ENCODE measurements at regions not wholly inside any gene's neighbourhood (a gene's known extent, or its start where the extent isn't known, plus 50 kb on each side); places are given as distances from the start of the nearest gene placed in this dataset.

DNA sequence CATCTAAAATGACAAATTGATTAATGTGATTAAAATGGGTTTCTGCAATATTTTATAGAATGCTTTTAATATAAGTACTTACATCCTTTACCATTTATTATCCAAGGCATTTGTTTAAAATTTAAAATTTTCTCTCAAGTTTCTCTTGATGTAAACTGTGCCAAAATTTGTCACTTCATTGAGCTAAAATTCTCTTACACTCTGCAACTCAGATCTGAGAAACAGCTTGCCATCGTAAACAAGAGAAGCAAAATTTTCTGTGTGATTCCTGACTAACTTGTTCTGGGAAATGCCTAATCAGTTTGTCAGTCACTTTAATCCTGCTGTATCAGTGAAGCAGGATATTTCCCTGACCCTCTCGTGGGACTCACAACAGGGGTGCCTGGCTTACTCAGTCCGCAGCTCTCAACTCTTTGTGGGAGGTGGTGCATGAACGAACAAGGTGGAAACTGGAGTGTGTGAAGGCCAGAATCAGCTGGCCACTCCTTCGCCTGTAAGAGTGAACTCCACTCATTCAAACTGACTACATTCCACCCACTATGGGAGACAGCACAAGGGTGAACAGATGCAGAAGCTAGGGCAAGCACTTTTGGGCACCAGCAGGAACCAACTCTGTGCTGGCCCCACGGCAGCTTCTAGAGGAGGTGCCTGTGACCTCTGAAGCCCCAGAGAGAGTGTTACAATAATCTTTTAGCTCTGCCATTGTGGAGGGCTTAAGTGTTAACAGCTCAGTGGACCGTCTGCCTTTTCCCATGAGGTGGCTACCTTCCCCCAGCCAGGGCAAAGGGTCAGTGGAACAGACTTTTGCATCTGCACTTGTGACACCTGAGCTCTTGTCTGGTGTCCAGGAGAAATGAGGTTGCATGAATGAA lies 349.4 kb downstream of the FAT4 start:
- no peak overlapping the region for H3K27ac Mint-ChIP-seq
- no peaks in the 10 kb centered on the region for H3K27me3 Mint-ChIP-seq
- no peaks in the 10 kb centered on the region for H3K36me3 Mint-ChIP-seq (ENCODE audit: low read depth)
- H3K4me1 Mint-ChIP-seq: no peaks in the 10 kb centered on the region
- ChIA-PET POLR2A (no interaction called here), CTCF (interaction anchor here (0.6 kb wide), 1 partner anchor 351 kb away, joined by 3 read pairs; no protein-coding TSS in a partner anchor)
- DNase-seq: no peak
- H3K4me3 Mint-ChIP-seq: no peak overlapping the region
- H3K9me3 Mint-ChIP-seq: no peaks in the 10 kb centered on the region

DNA sequence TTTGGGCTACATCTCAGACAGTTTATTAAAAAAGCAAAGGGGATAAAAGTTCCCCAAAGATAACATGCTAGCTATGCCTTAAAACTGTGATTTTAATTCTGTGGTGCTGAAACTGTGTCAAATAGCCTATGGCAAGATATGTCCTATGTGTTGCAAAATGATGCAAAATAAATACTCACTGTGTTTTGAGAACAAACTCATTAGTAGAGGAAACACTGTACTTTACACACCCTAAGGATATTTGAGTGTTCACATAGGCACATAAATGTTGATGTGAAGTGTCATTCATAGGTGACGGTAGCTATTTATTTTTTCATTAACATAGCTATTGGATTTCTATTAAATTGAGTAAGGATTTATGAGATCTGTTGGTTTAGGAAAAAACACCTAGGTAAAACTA lies 351.9 kb downstream of the FAT4 start:
- POLR2A ChIA-PET: no interaction called here
- H3K27me3 Mint-ChIP-seq: no peaks in the 10 kb centered on the region

DNA sequence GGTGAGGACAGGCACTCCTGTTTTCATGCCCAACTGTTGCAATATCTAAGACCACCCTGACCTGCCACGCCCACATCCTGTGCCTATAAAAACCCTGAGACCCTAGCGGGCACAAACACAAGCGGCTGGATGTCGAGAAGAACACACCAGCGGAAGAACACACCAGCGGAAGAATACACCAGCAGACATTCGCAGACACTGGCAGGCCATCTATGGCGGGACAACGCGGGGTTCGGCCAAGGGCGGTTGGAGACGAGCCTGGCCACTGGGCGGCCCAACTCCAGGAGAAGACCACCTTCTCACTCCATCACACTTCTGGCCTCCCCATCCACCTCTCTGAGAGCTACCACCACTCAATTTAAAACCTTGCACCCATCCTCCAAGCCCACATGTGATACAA lies 361.4 kb downstream of the FAT4 start:
- H3K4me3 Mint-ChIP-seq: no peak overlapping the region
- no peak for DNase-seq
- CTCF ChIA-PET: no interaction called here

More for the DNA sequence above, 351.9 kb downstream of the FAT4 start:
- CTCF ChIA-PET: no interaction called here
- no peaks in the 10 kb centered on the region for H3K36me3 Mint-ChIP-seq (ENCODE audit: low read depth)
- DNase-seq: no peak
- H3K27ac Mint-ChIP-seq: no peak overlapping the region
- no peaks in the 10 kb centered on the region for H3K4me1 Mint-ChIP-seq
- H3K9me3 Mint-ChIP-seq: peaks cover 4% of the 10 kb centered on the region
- no peak overlapping the region for H3K4me3 Mint-ChIP-seq

DNA sequence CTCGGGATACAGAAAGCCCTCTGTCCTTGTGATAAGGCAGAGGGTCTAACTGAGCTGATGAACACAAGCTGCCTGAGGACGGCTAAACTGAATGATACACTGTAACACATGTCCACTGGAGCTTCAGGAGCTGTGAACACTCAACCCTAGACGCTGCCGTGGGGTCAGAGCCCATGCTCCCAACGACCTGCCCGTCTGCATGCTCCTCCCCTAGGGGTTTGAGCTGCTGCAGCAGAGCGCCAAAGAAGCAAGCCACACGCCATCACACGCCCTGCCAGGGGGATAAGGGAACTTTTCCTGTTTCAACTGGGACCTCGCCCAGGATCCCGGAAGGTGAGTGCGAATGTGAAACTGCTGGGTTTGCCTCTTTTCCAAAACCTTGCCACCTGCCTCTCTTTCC lies 361.8 kb downstream of the FAT4 start:
- CTCF ChIA-PET: no interaction called here
- H3K36me3 Mint-ChIP-seq (ENCODE audit: low read depth): no peaks in the 10 kb centered on the region
- no peaks in the 10 kb centered on the region for H3K9me3 Mint-ChIP-seq
- no peak overlapping the region for H3K4me3 Mint-ChIP-seq
- H3K4me1 Mint-ChIP-seq: no peaks in the 10 kb centered on the region
- POLR2A ChIA-PET: no interaction called here
- no peaks in the 10 kb centered on the region for H3K27me3 Mint-ChIP-seq
- no peak overlapping the region for H3K27ac Mint-ChIP-seq
- DNase-seq: no peak

More for the DNA sequence above, 361.4 kb downstream of the FAT4 start:
- POLR2A ChIA-PET: no interaction called here
- no peaks in the 10 kb centered on the region for H3K9me3 Mint-ChIP-seq
- no peaks in the 10 kb centered on the region for H3K36me3 Mint-ChIP-seq (ENCODE audit: low read depth)
- no peak overlapping the region for H3K27ac Mint-ChIP-seq
- H3K4me1 Mint-ChIP-seq: no peaks in the 10 kb centered on the region
- H3K27me3 Mint-ChIP-seq: no peaks in the 10 kb centered on the region

DNA sequence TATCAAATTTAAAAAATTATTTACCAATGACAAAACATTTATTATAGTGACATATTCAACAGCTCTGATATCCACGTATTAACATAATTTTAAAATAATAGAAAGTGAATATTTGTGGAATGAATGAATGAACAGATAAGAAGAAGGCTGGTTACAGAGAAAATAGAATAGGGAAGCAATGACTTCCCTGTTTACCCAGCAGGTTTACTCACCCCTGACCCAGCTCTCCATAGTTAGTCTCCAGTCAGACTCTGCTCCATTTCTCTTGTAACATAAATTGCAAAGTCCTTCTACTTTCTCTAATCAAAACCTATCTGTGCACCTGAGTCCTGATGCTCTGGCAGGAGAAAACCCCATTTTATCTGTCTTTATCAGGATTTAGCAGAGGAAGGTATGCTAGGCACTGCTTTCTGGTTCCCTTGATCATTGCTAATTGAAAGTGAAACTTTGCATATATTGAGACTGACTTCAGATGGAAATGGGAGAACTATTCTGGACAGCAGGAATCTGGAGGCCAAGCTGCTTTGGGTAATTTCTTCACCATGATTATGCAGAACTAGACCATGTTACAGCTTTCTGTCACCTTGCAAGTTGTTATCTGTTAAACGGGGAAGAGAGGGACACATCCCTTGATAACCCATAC lies 363.0 kb downstream of the FAT4 start:
- DNase-seq: no peak
- no peaks in the 10 kb centered on the region for H3K4me1 Mint-ChIP-seq
- ChIA-PET POLR2A (no interaction called here), CTCF (no interaction called here)
- no peaks in the 10 kb centered on the region for H3K36me3 Mint-ChIP-seq (ENCODE audit: low read depth)
- H3K27me3 Mint-ChIP-seq: no peaks in the 10 kb centered on the region
- H3K27ac Mint-ChIP-seq: no peak overlapping the region
- H3K4me3 Mint-ChIP-seq: no peak overlapping the region
- H3K9me3 Mint-ChIP-seq: no peaks in the 10 kb centered on the region

DNA sequence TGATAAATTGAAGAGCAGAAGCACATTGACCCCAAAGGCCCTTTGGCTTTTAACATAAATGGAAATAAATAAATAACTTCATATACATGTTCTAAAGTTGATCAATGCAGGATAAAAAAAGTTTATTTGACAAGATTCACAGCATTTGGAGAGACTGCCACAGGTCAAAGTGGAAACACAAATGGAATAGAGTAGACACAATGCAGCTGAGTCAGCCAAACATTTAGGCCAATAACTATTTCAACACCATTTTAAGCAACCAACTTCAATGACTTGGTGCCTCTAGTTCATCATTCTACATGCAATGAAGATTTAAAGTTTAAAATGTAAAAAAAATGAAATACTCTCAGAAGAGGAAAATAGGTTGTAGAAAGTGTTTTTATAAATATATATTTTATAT lies 365.2 kb downstream of the FAT4 start:
- Mint-ChIP-seq H3K27me3 (no peaks in the 10 kb centered on the region), H3K36me3 (ENCODE audit: low read depth) (no peaks in the 10 kb centered on the region), H3K9me3 (peaks cover 2% of the 10 kb centered on the region), H3K27ac (no peak overlapping the region), H3K4me3 (no peak overlapping the region), H3K4me1 (no peaks in the 10 kb centered on the region)
- CTCF ChIA-PET: no interaction called here
- POLR2A ChIA-PET: no interaction called here
- DNase-seq: no peak

DNA sequence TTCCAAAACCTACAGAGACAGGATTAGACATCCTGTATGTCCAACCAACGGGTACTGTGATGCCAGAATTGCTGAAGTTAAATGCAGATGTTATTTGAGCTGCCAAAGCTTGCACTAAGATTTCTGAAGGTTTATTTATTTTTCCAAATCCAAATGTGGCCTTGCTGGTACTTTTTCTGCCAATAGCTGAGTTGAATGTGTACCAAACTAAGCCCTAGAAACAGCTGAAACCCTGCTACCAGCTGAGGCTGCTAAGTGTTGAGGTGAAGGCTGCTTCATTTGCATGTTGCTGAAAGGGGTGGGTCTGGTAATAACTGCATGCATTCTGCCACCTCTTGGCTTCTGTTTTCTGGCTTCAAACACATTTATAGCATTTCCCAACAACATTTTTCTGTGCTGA lies 366.5 kb downstream of the FAT4 start:
- H3K27me3 Mint-ChIP-seq: no peaks in the 10 kb centered on the region
- ChIA-PET POLR2A (no interaction called here), CTCF (no interaction called here)
- no peaks in the 10 kb centered on the region for H3K36me3 Mint-ChIP-seq (ENCODE audit: low read depth)
- H3K4me3 Mint-ChIP-seq: no peak overlapping the region
- no peak overlapping the region for H3K27ac Mint-ChIP-seq
- peaks cover 6% of the 10 kb centered on the region for H3K9me3 Mint-ChIP-seq
- no peak for DNase-seq
- no peaks in the 10 kb centered on the region for H3K4me1 Mint-ChIP-seq

DNA sequence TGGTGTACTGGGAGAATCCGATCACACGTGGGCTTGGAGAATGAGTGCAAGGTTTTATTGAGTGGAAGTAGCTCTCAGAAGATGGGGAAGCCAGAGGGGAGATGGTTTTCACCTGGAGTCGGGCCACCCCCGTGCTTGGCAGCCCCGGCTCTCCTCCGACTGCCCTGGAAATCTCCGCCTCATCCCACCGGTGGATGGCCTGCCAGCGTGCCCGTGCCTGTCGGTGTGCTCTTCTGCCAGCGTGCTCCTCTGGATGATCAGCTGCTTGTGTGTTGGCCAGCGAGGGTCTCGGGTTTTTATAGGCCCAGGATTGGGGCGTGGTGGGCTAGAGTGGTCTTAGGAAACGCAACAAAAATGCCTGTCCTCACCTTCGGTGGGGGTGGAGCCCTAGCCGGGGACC lies 368.0 kb downstream of the FAT4 start:
- H3K27me3 Mint-ChIP-seq: no peaks in the 10 kb centered on the region
- H3K27ac Mint-ChIP-seq: no peak overlapping the region
- peaks cover 6% of the 10 kb centered on the region for H3K9me3 Mint-ChIP-seq
- no peaks in the 10 kb centered on the region for H3K4me1 Mint-ChIP-seq
- H3K36me3 Mint-ChIP-seq (ENCODE audit: low read depth): no peaks in the 10 kb centered on the region
- no peak overlapping the region for H3K4me3 Mint-ChIP-seq
- ChIA-PET POLR2A (no interaction called here), CTCF (no interaction called here)
- no peak for DNase-seq

DNA sequence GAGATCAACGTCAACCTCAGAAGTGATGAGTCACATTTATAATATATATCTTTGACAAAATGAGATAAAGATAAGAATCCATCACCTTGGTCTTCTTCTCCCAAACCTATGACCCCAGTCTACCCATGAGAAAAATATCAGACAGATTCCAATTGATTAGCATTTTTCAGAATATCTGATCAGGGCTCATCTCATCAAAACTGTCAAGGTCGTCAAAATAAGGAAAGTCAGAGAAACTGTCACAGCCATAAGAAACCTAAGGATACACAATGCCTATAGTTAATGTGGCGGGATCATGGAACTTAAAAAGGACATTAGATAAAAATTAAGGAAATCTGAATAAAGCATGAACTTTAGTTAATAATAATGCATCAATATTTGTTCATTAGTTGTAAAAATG lies 374.1 kb downstream of the FAT4 start:
- ChIA-PET POLR2A (no interaction called here), CTCF (no interaction called here)
- Mint-ChIP-seq H3K27me3 (no peaks in the 10 kb centered on the region), H3K27ac (no peak overlapping the region), H3K36me3 (ENCODE audit: low read depth) (no peaks in the 10 kb centered on the region), H3K4me1 (no peaks in the 10 kb centered on the region), H3K9me3 (peaks cover 3% of the 10 kb centered on the region), H3K4me3 (no peak overlapping the region)
- DNase-seq: no peak

DNA sequence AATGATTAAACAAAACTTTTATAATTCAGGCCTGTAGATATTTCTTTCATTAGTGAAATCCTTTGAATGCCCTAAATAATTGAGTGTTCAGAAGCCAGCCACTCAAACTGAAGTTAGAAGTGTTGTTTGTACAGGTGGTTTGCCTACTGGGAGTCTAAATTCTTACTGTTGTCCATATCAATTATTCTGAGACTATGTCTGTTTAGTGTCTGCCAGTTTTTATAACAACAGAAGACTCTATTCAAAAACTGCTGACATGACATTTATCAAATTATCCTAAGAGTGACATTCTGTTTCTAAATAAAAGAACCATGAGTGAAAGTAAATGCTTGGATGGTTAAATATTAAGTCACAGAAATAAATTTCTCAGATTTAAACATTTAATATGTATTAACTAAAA lies 375.1 kb downstream of the FAT4 start:
- H3K9me3 Mint-ChIP-seq: peaks cover 3% of the 10 kb centered on the region
- ChIA-PET POLR2A (no interaction called here), CTCF (no interaction called here)
- H3K4me3 Mint-ChIP-seq: no peak overlapping the region
- no peaks in the 10 kb centered on the region for H3K36me3 Mint-ChIP-seq (ENCODE audit: low read depth)
- no peak for DNase-seq
- H3K27ac Mint-ChIP-seq: no peak overlapping the region
- no peaks in the 10 kb centered on the region for H3K4me1 Mint-ChIP-seq
- H3K27me3 Mint-ChIP-seq: no peaks in the 10 kb centered on the region

DNA sequence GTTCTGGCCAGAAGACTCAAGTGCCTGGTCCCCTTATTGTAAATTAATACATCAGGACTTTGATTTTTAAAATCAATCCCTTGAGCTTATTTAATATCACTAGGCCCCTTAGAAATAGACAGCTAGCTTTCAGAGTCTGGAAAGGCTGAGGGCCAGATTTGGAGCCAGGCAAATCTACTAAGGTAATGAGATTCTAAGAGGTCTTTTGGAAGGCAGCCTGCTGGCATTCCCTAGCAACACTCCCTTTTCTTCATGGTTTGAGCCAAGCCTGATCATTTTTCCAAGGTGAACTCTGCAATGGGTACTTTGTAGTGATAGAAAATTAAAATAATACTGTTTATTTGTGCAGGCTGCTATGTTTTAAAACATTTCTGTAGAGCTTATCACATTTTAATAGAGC lies 378.5 kb downstream of the FAT4 start:
- CTCF ChIA-PET: no interaction called here
- Mint-ChIP-seq H3K4me1 (no peaks in the 10 kb centered on the region), H3K27ac (no peak overlapping the region), H3K27me3 (no peaks in the 10 kb centered on the region), H3K4me3 (no peak overlapping the region), H3K36me3 (ENCODE audit: low read depth) (no peaks in the 10 kb centered on the region), H3K9me3 (no peaks in the 10 kb centered on the region)
- POLR2A ChIA-PET: no interaction called here
- DNase-seq: no peak

DNA sequence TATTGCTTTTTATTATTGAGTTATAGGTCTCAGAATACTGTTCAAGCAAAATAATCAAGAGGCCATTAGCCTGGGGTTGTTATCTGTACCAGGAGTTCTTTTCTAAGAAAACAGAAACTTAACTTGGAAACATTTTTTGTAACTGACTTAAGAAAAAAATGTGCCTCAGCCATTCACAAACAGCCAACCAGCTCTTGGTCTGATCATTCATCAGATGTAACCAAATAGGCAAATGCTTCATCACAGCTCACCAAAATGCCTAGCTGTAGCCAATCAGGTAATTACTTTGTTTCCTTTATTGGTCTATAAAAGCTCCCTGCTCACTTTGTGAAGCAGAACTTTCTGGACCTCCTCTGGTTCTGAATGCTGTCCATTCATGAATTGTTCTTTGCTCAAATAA lies 387.7 kb downstream of the FAT4 start:
- ChIA-PET CTCF (no interaction called here), POLR2A (no interaction called here)
- H3K4me1 Mint-ChIP-seq: no peaks in the 10 kb centered on the region
- no peaks in the 10 kb centered on the region for H3K27me3 Mint-ChIP-seq
- no peaks in the 10 kb centered on the region for H3K36me3 Mint-ChIP-seq (ENCODE audit: low read depth)
- peaks cover 2% of the 10 kb centered on the region for H3K9me3 Mint-ChIP-seq
- H3K27ac Mint-ChIP-seq: no peak overlapping the region
- H3K4me3 Mint-ChIP-seq: no peak overlapping the region
- no peak for DNase-seq

DNA sequence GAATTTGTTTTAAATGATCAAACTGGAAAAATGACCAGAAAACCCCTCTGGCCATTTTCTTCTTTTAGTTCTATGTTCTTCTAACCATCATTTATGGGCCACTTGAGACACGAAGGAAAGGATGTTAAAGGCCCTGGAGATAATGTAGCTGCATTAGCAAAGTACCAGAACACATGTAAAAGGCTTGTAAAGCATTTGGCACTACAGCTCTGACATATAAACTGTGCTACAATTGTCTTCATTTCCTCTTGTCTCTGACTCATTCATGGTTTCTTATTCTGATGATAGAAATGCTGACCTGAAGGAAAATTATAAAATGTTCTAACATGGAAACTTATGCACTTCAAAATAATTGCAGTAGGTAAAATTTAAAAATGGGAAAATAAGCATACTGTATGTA lies 388.7 kb downstream of the FAT4 start:
- no peaks in the 10 kb centered on the region for H3K36me3 Mint-ChIP-seq (ENCODE audit: low read depth)
- ChIA-PET CTCF (no interaction called here), POLR2A (no interaction called here)
- DNase-seq: no peak
- H3K4me3 Mint-ChIP-seq: no peak overlapping the region
- H3K27me3 Mint-ChIP-seq: no peaks in the 10 kb centered on the region
- no peak overlapping the region for H3K27ac Mint-ChIP-seq
- peaks cover 2% of the 10 kb centered on the region for H3K9me3 Mint-ChIP-seq
- no peaks in the 10 kb centered on the region for H3K4me1 Mint-ChIP-seq

DNA sequence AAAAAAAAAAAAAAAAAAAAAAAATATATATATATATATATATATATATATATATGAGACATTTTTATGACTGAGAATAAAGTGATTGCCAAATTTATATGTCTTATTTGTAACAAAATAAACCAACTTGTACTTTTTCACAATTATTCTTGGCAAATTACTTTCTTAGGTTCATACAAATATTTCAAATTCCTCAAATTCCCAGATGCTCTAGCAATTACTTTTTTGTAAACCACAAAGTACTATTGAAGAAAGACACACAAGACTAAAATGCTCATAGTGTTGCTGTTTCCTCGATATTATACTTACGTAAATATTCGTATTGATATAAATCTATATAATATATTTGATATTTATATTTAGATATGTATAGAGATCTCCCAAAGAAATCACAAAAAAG lies 390.0 kb downstream of the FAT4 start:
- POLR2A ChIA-PET: no interaction called here
- H3K4me3 Mint-ChIP-seq: no peak overlapping the region
- DNase-seq: no peak

More for the DNA sequence above, 390.0 kb downstream of the FAT4 start:
- CTCF ChIA-PET: no interaction called here
- H3K9me3 Mint-ChIP-seq: no peaks in the 10 kb centered on the region
- no peaks in the 10 kb centered on the region for H3K27me3 Mint-ChIP-seq
- H3K4me1 Mint-ChIP-seq: no peaks in the 10 kb centered on the region
- no peak overlapping the region for H3K27ac Mint-ChIP-seq
- H3K36me3 Mint-ChIP-seq (ENCODE audit: low read depth): no peaks in the 10 kb centered on the region

All from activated CD4-positive, alpha-beta memory T cell treated with anti-CD3 and anti-CD28 coated beads, Interleukin-2, amount 10 ng/mL, durations not matched to agents 7 days and 5 days (primary cell).